HEK293 (cell line): ENCODE measurements at regions not wholly inside any gene's neighbourhood (a gene's known extent, or its start where the extent isn't known, plus 50 kb on each side); places are given as distances from the start of the nearest gene placed in this dataset.

Experiments
- CTCF ChIP-seq: fragments of 450-650 bp; formaldehyde crosslinking; IDR thresholded peaks from 2 replicates; pipeline ENCODE4 v1.5.1; 2016; ENCODE audit warnings: missing biosample characterization, missing genetic modification characterization
- TRIM28 ChIP-seq: IDR thresholded peaks from 2 replicates; pipeline ENCODE4 v1.6.1; 2011; ENCODE audit warnings: low read length, control low read depth, borderline replicate concordance
- ZBTB7A ChIP-seq: fragments of 450-650 bp; formaldehyde crosslinking; IDR thresholded peaks from 2 replicates; pipeline ENCODE4 v1.5.1; 2016; ENCODE audit warnings: low read depth, missing biosample characterization, missing genetic modification characterization
- ZBTB8A ChIP-seq: fragments of 450-650 bp; formaldehyde crosslinking; IDR thresholded peaks from 2 replicates; pipeline ENCODE4 v1.5.1; 2016; ENCODE audit warnings: missing biosample characterization, missing genetic modification characterization
- ZNF184 ChIP-seq: fragments of 450-650 bp; IDR thresholded peaks from 2 replicates; pipeline ENCODE4 v1.5.1; 2018; ENCODE audit warnings: missing biosample characterization, mild to moderate bottlenecking, missing genetic modification characterization
- ZNF416 ChIP-seq: fragments of 450-650 bp; formaldehyde crosslinking; IDR thresholded peaks from 2 replicates; pipeline ENCODE4 v1.5.1; 2016; ENCODE audit warnings: missing biosample characterization, missing genetic modification characterization
- ZNF837 ChIP-seq: fragments of 450-650 bp; formaldehyde crosslinking; IDR thresholded peaks from 2 replicates; pipeline ENCODE4 v1.5.1; 2016; ENCODE audit warnings: missing biosample characterization, missing genetic modification characterization

GRCh38 chr13:26943748-26944147 is 183.2 kb upstream of the GPR12 start:
- TF ChIP-seq CTCF (tag by site-specific recombination) (no peak), ZNF837 (no peak), ZNF416 (tag by site-specific recombination) (no peak), ZBTB7A (no peak), TRIM28 (no peak), ZNF184 (tag by site-specific recombination) (no peak), ZBTB8A (tag by site-specific recombination) (no peak)
